CD4-positive, alpha-beta memory T cell (primary cell): ENCODE measurements at regions not wholly inside any gene's neighbourhood (a gene's known extent, or its start where the extent isn't known, plus 50 kb on each side); places are given as distances from the start of the nearest gene placed in this dataset.

ENCODE experiments used
- CTCF ChIA-PET: fragments of 350-600 bp; sonication (Branson Sonifier 250); formaldehyde crosslinking; loops from one replicate; lab custom pipeline; 2021; ENCODE audit warnings: inconsistent platforms; ENCODE audit not compliant: partially characterized antibody; lab: Charles Lee
- POLR2A ChIA-PET: fragments of 350-600 bp; sonication (Branson Sonifier 250); formaldehyde crosslinking; loops from one replicate; lab custom pipeline; 2021; ENCODE audit not compliant: partially characterized antibody; lab: Charles Lee
- DNase-seq, 5 donors: peaks; one replicate each; pipeline versions ENCODE4 v3.0.0 to v3.0.0-alpha.2; 2020 to 2022; ENCODE audit warnings: mixed read lengths in 1 of 5
- H3K27ac ChIP-seq: one replicate; pipeline ENCODE4 v1.7.0; 2013; ENCODE audit warnings: low read depth, low read length
- H3K27me3 ChIP-seq: 2 replicates; pipeline ENCODE4 v1.7.0; 2013; ENCODE audit warnings: mild to moderate bottlenecking, low read length, moderate library complexity; ENCODE audit not compliant: insufficient read depth
- H3K36me3 ChIP-seq: 2 replicates; pipeline ENCODE4 v1.7.0; 2013; ENCODE audit warnings: mild to moderate bottlenecking, low read length, moderate library complexity; ENCODE audit not compliant: insufficient read depth
- H3K4me1 ChIP-seq: 2 replicates; pipeline ENCODE4 v1.7.0; 2013; ENCODE audit warnings: mild to moderate bottlenecking, low read length, moderate library complexity; ENCODE audit not compliant: insufficient read depth
- H3K4me3 ChIP-seq, 2 donors: one replicate each; pipeline ENCODE4 v1.7.0; 2013; ENCODE audit warnings: low read length in 2 of 2, mild to moderate bottlenecking in 1 of 2
- H3K9me3 ChIP-seq, 2 donors: one replicate each; pipeline ENCODE4 v1.7.0; 2013; ENCODE audit warnings: low read length in 2 of 2, control low read depth in 1 of 2; ENCODE audit not compliant: control insufficient read depth in 1 of 2
- H3K27ac Mint-ChIP-seq, 7 donors: one replicate each; pipeline ENCODE4 v1.8.0; 2020 to 2021; ENCODE audit warnings: mixed read lengths in 7 of 7, mild to moderate bottlenecking in 6 of 7, inconsistent platforms in 3 of 7, moderate library complexity in 3 of 7
- H3K27me3 Mint-ChIP-seq, 2 donors: one replicate each; pipeline ENCODE4 v1.8.0; 2020 to 2021; ENCODE audit warnings: mixed read lengths in 2 of 2
- H3K36me3 Mint-ChIP-seq, 2 donors: one replicate each; pipeline ENCODE4 v1.8.0; 2020 to 2021; ENCODE audit warnings: mixed read lengths in 2 of 2, inconsistent platforms in 1 of 2, mild to moderate bottlenecking in 1 of 2
- H3K4me1 Mint-ChIP-seq, 4 donors: one replicate each; pipeline ENCODE4 v1.8.0; 2020 to 2021; ENCODE audit warnings: mixed read lengths in 4 of 4, mild to moderate bottlenecking in 1 of 4
- H3K4me3 Mint-ChIP-seq, 8 donors: one replicate each; pipeline ENCODE4 v1.8.0; 2020 to 2021; ENCODE audit warnings: mixed read lengths in 8 of 8, mild to moderate bottlenecking in 7 of 8, moderate library complexity in 6 of 8, inconsistent platforms in 3 of 8
- H3K9me3 Mint-ChIP-seq, 8 donors: one replicate each; pipeline ENCODE4 v1.8.0; 2020 to 2021; ENCODE audit warnings: mixed read lengths in 8 of 8, mild to moderate bottlenecking in 5 of 8, inconsistent platforms in 3 of 8, moderate library complexity in 1 of 8
- intact Hi-C: fragments of 100-400 bp; cut with micrococcal nuclease; formaldehyde crosslinking; loops from one replicate; pipeline ENCODE4 v1.15.1; 2023

- Mint-ChIP-seq H3K36me3 (no peaks in the 10 kb centered on the region), H3K4me3 (no peak overlapping the region), H3K27me3 (peaks cover 5 to 8% of the 10 kb centered on the region in 2 donors), H3K27ac (no peak overlapping the region), H3K9me3 (peaks cover 0 to 5% (median under 1%) of the 10 kb centered on the region in 8 donors), H3K4me1 (peaks cover 0 to 5% (median under 1%) of the 10 kb centered on the region in 4 donors)
- POLR2A ChIA-PET: no interaction called here
- H3K36me3 ChIP-seq: no peaks in the 10 kb centered on the region
- DNase-seq: no peak
- no peak overlapping the region for H3K27ac ChIP-seq
- CTCF ChIA-PET: no interaction called here
- H3K4me1 ChIP-seq: no peaks in the 10 kb centered on the region
- H3K4me3 ChIP-seq: no peak overlapping the region
- H3K9me3 ChIP-seq: no peaks in the 10 kb centered on the region
- H3K27me3 ChIP-seq: no peaks in the 10 kb centered on the region
- intact Hi-C loops: no loop called here
Measured at GRCh38 chrX:810186-810585, 179.6 kb downstream of the SHOX start.

- Mint-ChIP-seq H3K36me3 (no peaks in the 10 kb centered on the region), H3K4me1 (peaks cover 0 to 5% (median under 1%) of the 10 kb centered on the region in 4 donors), H3K27ac (no peak overlapping the region), H3K4me3 (no peak overlapping the region), H3K9me3 (peaks cover 0 to 7% (median under 1%) of the 10 kb centered on the region in 8 donors), H3K27me3 (peaks cover 5 to 8% of the 10 kb centered on the region in 2 donors)
- ChIA-PET POLR2A (no interaction called here), CTCF (no interaction called here)
- no peaks in the 10 kb centered on the region for H3K36me3 ChIP-seq
- H3K27ac ChIP-seq: no peak overlapping the region
- DNase-seq: no peak
- no peaks in the 10 kb centered on the region for H3K4me1 ChIP-seq
- no peaks in the 10 kb centered on the region for H3K9me3 ChIP-seq
- H3K27me3 ChIP-seq: no peaks in the 10 kb centered on the region
- no peak overlapping the region for H3K4me3 ChIP-seq
- intact Hi-C loops: no loop called here
Measured at GRCh38 chrX:809081-809480, 178.5 kb downstream of the SHOX start.

- H3K27me3 ChIP-seq: no peaks in the 10 kb centered on the region
- intact Hi-C loops: no loop called here
- Mint-ChIP-seq H3K36me3 (no peaks in the 10 kb centered on the region), H3K4me1 (peaks cover 0 to 5% (median 2%) of the 10 kb centered on the region in 4 donors), H3K27me3 (peaks cover 5 to 9% of the 10 kb centered on the region in 2 donors), H3K4me3 (peak overlapping the region in 1 of 8 donors; percentile 50), H3K27ac (no peak overlapping the region), H3K9me3 (peaks cover 0 to 10% (median 6%) of the 10 kb centered on the region in 8 donors)
- no peak overlapping the region for H3K4me3 ChIP-seq
- no peaks in the 10 kb centered on the region for H3K36me3 ChIP-seq
- CTCF ChIA-PET: no interaction called here
- H3K27ac ChIP-seq: no peak overlapping the region
- DNase-seq: no peak
- no peaks in the 10 kb centered on the region for H3K9me3 ChIP-seq
- POLR2A ChIA-PET: no interaction called here
- H3K4me1 ChIP-seq: no peaks in the 10 kb centered on the region
Measured at GRCh38 chrX:806586-806985, 176.0 kb downstream of the SHOX start.

- Mint-ChIP-seq H3K27me3 (peaks cover 5 to 9% of the 10 kb centered on the region in 2 donors), H3K9me3 (peaks cover 0 to 13% (median 6%) of the 10 kb centered on the region in 8 donors), H3K27ac (no peak overlapping the region), H3K36me3 (no peaks in the 10 kb centered on the region), H3K4me1 (peaks cover 0 to 5% (median 2%) of the 10 kb centered on the region in 4 donors), H3K4me3 (no peak overlapping the region)
- Histone ChIP-seq H3K27me3 (no peaks in the 10 kb centered on the region), H3K27ac (no peak overlapping the region), H3K4me3 (no peak overlapping the region), H3K4me1 (no peaks in the 10 kb centered on the region), H3K9me3 (no peaks in the 10 kb centered on the region), H3K36me3 (no peaks in the 10 kb centered on the region)
- ChIA-PET POLR2A (no interaction called here), CTCF (no interaction called here)
- intact Hi-C loops: no loop called here
- DNase-seq: no peak
Measured at GRCh38 chrX:805988-806387, 175.4 kb downstream of the SHOX start.

GRCh38 chrX:805103-805670 is 174.6 kb downstream of the SHOX start:
- no peak for DNase-seq
- ChIA-PET CTCF (no interaction called here), POLR2A (no interaction called here)
- no peak overlapping the region for H3K4me3 Mint-ChIP-seq
- no peaks in the 10 kb centered on the region for H3K27me3 ChIP-seq
- H3K36me3 ChIP-seq: no peaks in the 10 kb centered on the region
- no peaks in the 10 kb centered on the region for H3K36me3 Mint-ChIP-seq
- peaks cover 5 to 9% of the 10 kb centered on the region in 2 donors for H3K27me3 Mint-ChIP-seq
- no peaks in the 10 kb centered on the region for H3K9me3 ChIP-seq
- H3K27ac ChIP-seq: no peak overlapping the region
- H3K27ac Mint-ChIP-seq: no peak overlapping the region
- H3K9me3 Mint-ChIP-seq: peaks cover 0 to 17% (median 8%) of the 10 kb centered on the region in 8 donors
- no peak overlapping the region for H3K4me3 ChIP-seq
- no peaks in the 10 kb centered on the region for H3K4me1 ChIP-seq
- intact Hi-C loops: no loop called here
- peaks cover 0 to 5% (median 2%) of the 10 kb centered on the region in 4 donors for H3K4me1 Mint-ChIP-seq

- Histone ChIP-seq H3K36me3 (no peaks in the 10 kb centered on the region), H3K27me3 (no peaks in the 10 kb centered on the region), H3K9me3 (no peaks in the 10 kb centered on the region), H3K27ac (no peak overlapping the region), H3K4me3 (no peak overlapping the region), H3K4me1 (no peaks in the 10 kb centered on the region)
- Mint-ChIP-seq H3K27ac (no peak overlapping the region), H3K36me3 (no peaks in the 10 kb centered on the region), H3K9me3 (peaks cover 0 to 19% (median 14%) of the 10 kb centered on the region in 8 donors), H3K27me3 (peaks cover 3 to 8% of the 10 kb centered on the region in 2 donors), H3K4me1 (peaks cover 0 to 5% (median 2%) of the 10 kb centered on the region in 4 donors), H3K4me3 (no peak overlapping the region)
- CTCF ChIA-PET: no interaction called here
- intact Hi-C loops: no loop called here
- POLR2A ChIA-PET: no interaction called here
- DNase-seq: no peak
Measured at GRCh38 chrX:802846-803245, 172.3 kb downstream of the SHOX start.

GRCh38 chrX:799808-800207 is 169.2 kb downstream of the SHOX start:
- Histone ChIP-seq H3K9me3 (no peaks in the 10 kb centered on the region), H3K27ac (no peak overlapping the region), H3K4me3 (no peak overlapping the region), H3K36me3 (no peaks in the 10 kb centered on the region), H3K4me1 (no peaks in the 10 kb centered on the region), H3K27me3 (no peaks in the 10 kb centered on the region)
- intact Hi-C loops: no loop called here
- DNase-seq: no peak
- ChIA-PET CTCF (no interaction called here), POLR2A (no interaction called here)
- H3K4me1 Mint-ChIP-seq: peaks cover 0 to 2% (median under 1%) of the 10 kb centered on the region in 4 donors
- H3K27me3 Mint-ChIP-seq: peaks cover 0 to 1% of the 10 kb centered on the region in 2 donors
- H3K27ac Mint-ChIP-seq: no peak overlapping the region
- no peaks in the 10 kb centered on the region for H3K36me3 Mint-ChIP-seq
- H3K9me3 Mint-ChIP-seq: peaks cover 0 to 19% (median 14%) of the 10 kb centered on the region in 8 donors
- no peak overlapping the region for H3K4me3 Mint-ChIP-seq
